ENCODE measurements at regions not wholly inside any gene's neighbourhood (a gene's known extent, or its start where the extent isn't known, plus 50 kb on each side); places are given as distances from the start of the nearest gene placed in this dataset.

- no peak overlapping the region for H3K27ac ChIP-seq (ENCODE audit: extremely low read depth, low read depth, low read length)
- TF ChIP-seq ZNF292 (tag by site-specific recombination; IDR thresholded peaks at IDR 0.05; ENCODE audit: borderline replicate concordance, low read depth) (no peak), MEIS1 (CRISPR knock-in tag; IDR thresholded peaks at IDR 0.05; ENCODE audit: borderline replicate concordance) (no peak), ZNF664 (tag by site-specific recombination; IDR thresholded peaks at IDR 0.05) (no peak), ZSCAN30 (tag by site-specific recombination; IDR thresholded peaks at IDR 0.05) (no peak), GLIS2 (tag by site-specific recombination; IDR thresholded peaks at IDR 0.05) (no peak), ZNF518A (tag by site-specific recombination; conservative IDR thresholded peaks at IDR 0.05; ENCODE audit: low read depth) (no peak), ZNF76 (tag by site-specific recombination; IDR thresholded peaks at IDR 0.05; ENCODE audit: borderline replicate concordance, low read depth) (no peak), ZNF473 (tag by site-specific recombination; IDR thresholded peaks at IDR 0.05) (no peak), ZNF707 (tag by site-specific recombination; IDR thresholded peaks at IDR 0.05) (no peak), ZNF148 (tag by site-specific recombination; IDR thresholded peaks at IDR 0.05; ENCODE audit: borderline replicate concordance) (no peak), ZBTB44 (tag by site-specific recombination; IDR thresholded peaks at IDR 0.05) (no peak), ZBTB1 (tag by site-specific recombination; IDR thresholded peaks at IDR 0.05) (no peak), ZNF311 (tag by site-specific recombination; IDR thresholded peaks at IDR 0.05; ENCODE audit: borderline replicate concordance) (no peak), KLF1 (tag by site-specific recombination; IDR thresholded peaks at IDR 0.05) (no peak)
- H3K36me3 ChIP-seq (ENCODE audit: control insufficient read depth in 2 of 2, insufficient read depth in 1 of 2, low read length in 2 of 2): no peaks in the 10 kb centered on the region
- no peaks in the 10 kb centered on the region for H3K4me1 ChIP-seq (ENCODE audit: control insufficient read depth, insufficient read depth, low read length)
- H3K9me3 ChIP-seq (ENCODE audit: control insufficient read depth, insufficient read depth, low read depth, low read length): no peaks in the 10 kb centered on the region; the same call in 1 of the 2 replicates
- CTCF ChIA-PET: no interaction called here
- POLR2A ChIA-PET: no interaction called here
- no peak overlapping the region for H3K4me3 ChIP-seq (ENCODE audit: low read depth, low read length)
These were observed 51.1 kb upstream of the ZNF236 start for GRCh38 chr18:76771192-76771799.

- no peaks in the 10 kb centered on the region for H3K4me1 ChIP-seq (ENCODE audit: control insufficient read depth, insufficient read depth, low read length)
- H3K4me3 ChIP-seq (ENCODE audit: low read depth, low read length): no peak overlapping the region
- H3K27ac ChIP-seq (ENCODE audit: extremely low read depth, low read depth, low read length): no peak overlapping the region
- CTCF ChIA-PET: no interaction called here
- H3K9me3 ChIP-seq (ENCODE audit: control insufficient read depth, insufficient read depth, low read depth, low read length): no peaks in the 10 kb centered on the region; the same call in 1 of the 2 replicates
- POLR2A ChIA-PET: no interaction called here
- H3K36me3 ChIP-seq (ENCODE audit: control insufficient read depth in 2 of 2, insufficient read depth in 1 of 2, low read length in 2 of 2): no peaks in the 10 kb centered on the region
- no peak for TF ChIP-seq PRDM2 (tag by site-specific recombination; IDR thresholded peaks at IDR 0.05; ENCODE audit: borderline replicate concordance)
- no peak for TF ChIP-seq ZFP69B (tag by site-specific recombination; IDR thresholded peaks at IDR 0.05)
- TF ChIP-seq HOXA7 (CRISPR knock-in tag; IDR thresholded peaks at IDR 0.05; ENCODE audit: borderline replicate concordance): no peak
- no peak for TF ChIP-seq ZBTB6 (tag by site-specific recombination; IDR thresholded peaks at IDR 0.05)
These were observed 54.4 kb upstream of the ZNF236 start for GRCh38 chr18:76767954-76768353.

Measured in HEK293 (cell line).